GM18519 (cell line): ENCODE measurements at regions not wholly inside any gene's neighbourhood (a gene's known extent, or its start where the extent isn't known, plus 50 kb on each side); places are given as distances from the start of the nearest gene placed in this dataset.

Experiments
- ATAC-seq: cut with Tn5 transposase; IDR thresholded peaks from one replicate; pipeline ENCODE4 v1.9.1; 2021; ENCODE audit warnings: mild to moderate bottlenecking, moderate library complexity; ENCODE audit not compliant: unreplicated experiment, low FRiP score

GRCh38 chr20:39503902-39504709 is 542.0 kb downstream of the DHX35 start:
- ATAC-seq, result no peak

GRCh38 chr20:39492223-39492797 is 530.2 kb downstream of the DHX35 start:
- ATAC-seq, result no peak

GRCh38 chr20:39491711-39492110 is 529.6 kb downstream of the DHX35 start:
- no peak for ATAC-seq

GRCh38 chr20:39489986-39490560 is 527.9 kb downstream of the DHX35 start:
- ATAC-seq, result no peak

GRCh38 chr20:39480276-39481043 is 518.3 kb downstream of the DHX35 start:
- no peak for ATAC-seq

GRCh38 chr20:39479196-39479810 is 517.2 kb downstream of the DHX35 start:
- ATAC-seq, result no peak

- no peak for ATAC-seq
These were observed 512.7 kb downstream of the DHX35 start for GRCh38 chr20:39474879-39475278.

GRCh38 chr20:39473536-39473935 is 511.4 kb downstream of the DHX35 start:
- no peak for ATAC-seq

- no peak for ATAC-seq
These were observed 506.6 kb downstream of the DHX35 start for GRCh38 chr20:39468703-39469102.

- ATAC-seq, result no peak
These were observed 502.1 kb downstream of the DHX35 start for GRCh38 chr20:39464238-39464637.

GRCh38 chr20:39462416-39462945 is 500.3 kb downstream of the DHX35 start:
- ATAC-seq, result no peak

- no peak for ATAC-seq
These were observed 496.3 kb downstream of the DHX35 start for GRCh38 chr20:39458452-39458851.

- ATAC-seq, result no peak
These were observed 491.7 kb downstream of the DHX35 start for GRCh38 chr20:39453890-39454289.

- ATAC-seq, result no peak
These were observed 490.6 kb downstream of the DHX35 start for GRCh38 chr20:39452583-39453340.

GRCh38 chr20:39451386-39451785 is 489.2 kb downstream of the DHX35 start:
- ATAC-seq, result no peak

GRCh38 chr20:39446397-39446796 is 484.3 kb downstream of the DHX35 start:
- ATAC-seq, result no peak

- ATAC-seq, result no peak
These were observed 483.0 kb downstream of the DHX35 start for GRCh38 chr20:39445095-39445494.

- no peak for ATAC-seq
These were observed 471.3 kb downstream of the DHX35 start for GRCh38 chr20:39433466-39433865.

- ATAC-seq, result no peak
These were observed 469.1 kb downstream of the DHX35 start for GRCh38 chr20:39431091-39431880.
